GM12865 (cell line): ENCODE measurements at regions not wholly inside any gene's neighbourhood (a gene's known extent, or its start where the extent isn't known, plus 50 kb on each side); places are given as distances from the start of the nearest gene placed in this dataset.

Experiments
- DNase-seq: peaks from one replicate; pipeline ENCODE4 v3.0.0; 2010; ENCODE audit warnings: low read depth
- H3K4me3 ChIP-seq: 2 replicates; pipeline ENCODE4 v1.5.1; 2011; ENCODE audit warnings: mild to moderate bottlenecking, low read depth, low read length, control low read depth
- CTCF ChIP-seq: IDR thresholded peaks from 2 replicates; pipeline ENCODE4 v1.5.1; 2011; ENCODE audit warnings: low read length, control low read depth, low read depth, inconsistent platforms; ENCODE audit not compliant: insufficient read depth; ENCODE audit errors: missing control alignments

GRCh38 chr1:43008115-43009060, 49.7 kb upstream of the SLC2A1 start:
- no peak for TF ChIP-seq CTCF
- no peak for DNase-seq

More at GRCh38 chr1:43008115-43009060, 49.7 kb upstream of the SLC2A1 start:
- no peak overlapping the region for H3K4me3 ChIP-seq
